HepG2 (cell line): ENCODE measurements at regions not wholly inside any gene's neighbourhood (a gene's known extent, or its start where the extent isn't known, plus 50 kb on each side); places are given as distances from the start of the nearest gene placed in this dataset.

Experiments used
- ATAC-seq: fragments of 200-7000 bp; cut with Tn5 transposase; 3 replicates; pipeline ENCODE4 v1.9.1; 2020; ENCODE audit warnings: mild to moderate bottlenecking, moderate library complexity
- BruUV-seq: library from RNA; stranded (reverse); fragments of 400-500 nt; replicated peaks from 2 replicates; lab custom pipeline; 2021; lab: Mats Ljungman, UMichigan
- CTCF ChIA-PET: fragments of 300-600 bp; formaldehyde crosslinking; extraction: SDS; loops from one replicate; lab custom pipeline; 2021; ENCODE audit warnings: low total read pairs, inconsistent platforms, low intra/inter-chr PET ratio; lab: Yijun Ruan, JAX
- POLR2A ChIA-PET: fragments of 350-600 bp; sonication (Branson Sonifier 250); formaldehyde crosslinking; loops from one replicate; lab custom pipeline; 2020; ENCODE audit warnings: antibody characterized with exemption, inconsistent platforms; lab: Yijun Ruan, JAX
- DNase-seq: peaks from one replicate; pipeline ENCODE4 v3.0.0-alpha.2; 2015; ENCODE audit warnings: low spot score
- FAIRE-seq: peaks from 3 replicates; lab custom pipeline; 2011; peaks lifted over from hg19 to GRCh38; lab: Jason Lieb, UNC
- H2AFZ ChIP-seq: one replicate; pipeline ENCODE4 v1.6.1; 2011; ENCODE audit warnings: low read length, inconsistent platforms
- H3K27ac ChIP-seq: fragments of 300-600 bp; 3 replicates; pipeline ENCODE4 v1.8.0; 2011; ENCODE audit warnings: mixed run types, mild to moderate bottlenecking, mixed read lengths, low read length, inconsistent platforms; ENCODE audit not compliant: insufficient read depth; ENCODE audit errors: extremely low read length
- H3K27me3 ChIP-seq, 2 experiments: fragments of 200-600 bp in 1 of 2; 2 replicates in 1 of 2; 3 replicates in 1 of 2; pipeline versions ENCODE4 v1.6.0 to v1.8.0; 2011; ENCODE audit warnings: low read length in 2 of 2, mild to moderate bottlenecking in 2 of 2, moderate library complexity in 2 of 2, inconsistent platforms in 1 of 2; ENCODE audit not compliant: insufficient read depth in 2 of 2, control insufficient read depth in 1 of 2
- H3K36me3 ChIP-seq, 2 experiments: fragments of 200-600 bp in 1 of 2; replicated peaks in 1 of 2; 2 replicates in 1 of 2; 3 replicates in 1 of 2; pipeline versions ENCODE4 v1.5.1 to v1.8.0; 2011; ENCODE audit warnings: low read length in 2 of 2, inconsistent platforms in 1 of 2; ENCODE audit not compliant: insufficient read depth in 2 of 2, control insufficient read depth in 1 of 2
- H3K4me1 ChIP-seq: 2 replicates; pipeline ENCODE4 v1.5.1; 2012; ENCODE audit warnings: low read length, inconsistent platforms; ENCODE audit not compliant: insufficient read depth
- H3K4me2 ChIP-seq: 2 replicates; pipeline ENCODE4 v1.6.0; 2011; ENCODE audit warnings: low read depth, low read length, inconsistent platforms
- H3K4me3 ChIP-seq, 3 experiments: fragments of 200-600 bp in 1 of 3; sonication (generic), shearing (Covaris generic) in 1 of 3; replicated peaks in 1 of 3; 2 replicates each; pipeline ENCODE4 v1.5.1; 2011 to 2016; ENCODE audit warnings: low read length in 3 of 3, inconsistent platforms in 2 of 3, low read depth in 2 of 3, mild to moderate bottlenecking in 2 of 3, control low read depth in 1 of 3, mixed read lengths in 1 of 3; ENCODE audit not compliant: insufficient read depth in 1 of 3
- H3K79me2 ChIP-seq: one replicate; pipeline ENCODE4 v1.6.1; 2011; ENCODE audit warnings: low read length, inconsistent platforms; ENCODE audit not compliant: insufficient read depth
- H3K9ac ChIP-seq: 2 replicates; pipeline ENCODE4 v1.6.0; 2011; ENCODE audit warnings: mild to moderate bottlenecking, low read depth, low read length, inconsistent platforms; ENCODE audit not compliant: insufficient read depth
- H3K9me3 ChIP-seq: 2 replicates; pipeline ENCODE4 v1.5.1; 2012; ENCODE audit warnings: mild to moderate bottlenecking, low read length
- H4K20me1 ChIP-seq: 2 replicates; pipeline ENCODE4 v1.6.0; 2011; ENCODE audit warnings: inconsistent platforms, mild to moderate bottlenecking, low read length, moderate library complexity; ENCODE audit not compliant: insufficient read depth
- ARNTL ChIP-seq: sonication (generic); formaldehyde crosslinking; IDR thresholded peaks from 2 replicates; pipeline ENCODE4 v1.4.0; 2020; ENCODE audit warnings: mild to moderate bottlenecking, missing genetic modification reagents
- CBX1 ChIP-seq: IDR thresholded peaks from one replicate; pipeline ENCODE4 v1.6.1; 2016; ENCODE audit warnings: antibody characterized with exemption, low read depth
- CTCF ChIP-seq: sonication (generic); formaldehyde crosslinking; IDR thresholded peaks from 2 replicates; pipeline ENCODE4 v1.5.0; 2020; ENCODE audit warnings: mild to moderate bottlenecking, missing genetic modification reagents, moderate library complexity
- GABPA ChIP-seq, 2 experiments: IDR thresholded peaks; 2 replicates each; pipeline ENCODE4 v1.6.1; 2011 to 2016; ENCODE audit warnings: low read depth in 2 of 2, low read length in 1 of 2, missing biosample characterization in 1 of 2, missing genetic modification characterization in 1 of 2
- GABPB1 ChIP-seq: IDR thresholded peaks from 2 replicates; pipeline ENCODE4 v1.6.1; 2016; ENCODE audit warnings: mild to moderate bottlenecking, missing genetic modification reagents, moderate library complexity, missing compliant biosample characterization
- MIXL1 ChIP-seq: IDR thresholded peaks from 2 replicates; pipeline ENCODE4 v1.6.1; 2016
- SOX13 ChIP-seq, 3 experiments: fragments of 450-650 bp in 1 of 3; sonication (generic) in 1 of 3; formaldehyde crosslinking in 1 of 3; IDR thresholded peaks in 2 of 3; conservative IDR thresholded peaks in 1 of 3; 2 replicates each; pipeline versions ENCODE4 v1.5.0 to v1.6.1; 2016 to 2020; ENCODE audit warnings: antibody characterized with exemption in 1 of 3, mild to moderate bottlenecking in 1 of 3, missing compliant biosample characterization in 1 of 3, missing genetic modification reagents in 1 of 3, moderate library complexity in 1 of 3
- WGBS: methylation state at CpG from one replicate; pipeline ENCODE4 v1.1.6; 2017; ENCODE audit warnings: low lambda C conversion rate; 5-methylcytosine and 5-hydroxymethylcytosine counted together
- in situ Hi-C: cut with HindIII; loops from 2 replicates; pipeline ENCODE4 v1.10.0; 2017; ENCODE audit warnings: low pct_unique_long_range_greater_than_20kb; ENCODE audit not compliant: extremely low pct_ligation_motif_present
- intact Hi-C: fragments of 100-400 bp; cut with micrococcal nuclease; formaldehyde crosslinking; loops from one replicate; pipeline ENCODE4 v1.10.0; 2022; ENCODE audit not compliant: unreplicated experiment
- TF ChIP-seq, protein P1 (sequence below): sonication (generic); formaldehyde crosslinking; IDR thresholded peaks from 2 replicates; pipeline ENCODE4 v1.4.0; 2020; ENCODE audit warnings: missing genetic modification reagents
- TF ChIP-seq, protein P2 (sequence below): sonication (generic); formaldehyde crosslinking; conservative IDR thresholded peaks from 2 replicates; pipeline ENCODE4 v1.4.0; 2020; ENCODE audit warnings: missing genetic modification reagents

DNA sequence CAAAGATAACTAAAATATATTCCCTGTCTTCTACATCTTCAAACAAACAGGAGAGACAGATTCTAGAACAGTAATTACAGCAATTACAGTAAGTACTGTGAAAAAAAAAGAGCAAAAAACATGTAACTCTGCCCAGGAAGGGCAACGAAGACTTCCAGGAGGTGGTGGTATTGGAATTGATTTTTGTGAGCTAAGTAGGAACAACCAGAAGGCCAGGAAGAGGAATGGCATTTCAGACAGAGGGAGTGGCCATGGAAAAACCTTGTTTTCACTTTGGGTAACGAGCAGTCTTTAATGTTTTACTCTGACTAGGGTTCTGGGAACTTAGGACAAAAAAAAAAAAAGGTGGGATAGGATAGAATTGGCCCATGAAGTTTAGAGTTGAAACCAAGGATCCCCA lies 196.3 kb upstream of the PLEKHG7 start:
- POLR2A ChIA-PET: interaction anchor here (1.4 kb wide), 1 partner anchor 37 kb away, joined by 3 read pairs; no protein-coding TSS in a partner anchor
- no peak overlapping the region for H2AFZ ChIP-seq
- peaks cover 0 to 4% of the 10 kb centered on the region in 2 experiments; a peak in 1 of 5 replicates for H3K27me3 ChIP-seq
- no peak for DNase-seq
- peaks cover 53% of the 10 kb centered on the region for H3K4me1 ChIP-seq
- intact Hi-C loops (no loop called here), in situ Hi-C loops (no loop called here)
- H3K4me2 ChIP-seq: no peak overlapping the region
- H3K36me3 ChIP-seq: no peaks in the 10 kb centered on the region
- H3K9ac ChIP-seq: no peak overlapping the region
- no TSS peak for BruUV-seq
- TF ChIP-seq CTCF (CRISPR knock-in tag) (0 out of 2 replicates have a peak, but pooled peaks have one; percentile 4), ARNTL (CRISPR knock-in tag) (no peak)
- no peak overlapping the region for H3K27ac ChIP-seq
- FAIRE-seq: no peak
- H3K4me3 ChIP-seq: no peak overlapping the region
- WGBS: 28% methylated on average over 2 of the region's 2 CpGs
- ATAC-seq: no peak
- H4K20me1 ChIP-seq: no peaks in the 10 kb centered on the region
- no peaks in the 10 kb centered on the region for H3K79me2 ChIP-seq
- CTCF ChIA-PET: no interaction called here
- no peaks in the 10 kb centered on the region for H3K9me3 ChIP-seq

DNA sequence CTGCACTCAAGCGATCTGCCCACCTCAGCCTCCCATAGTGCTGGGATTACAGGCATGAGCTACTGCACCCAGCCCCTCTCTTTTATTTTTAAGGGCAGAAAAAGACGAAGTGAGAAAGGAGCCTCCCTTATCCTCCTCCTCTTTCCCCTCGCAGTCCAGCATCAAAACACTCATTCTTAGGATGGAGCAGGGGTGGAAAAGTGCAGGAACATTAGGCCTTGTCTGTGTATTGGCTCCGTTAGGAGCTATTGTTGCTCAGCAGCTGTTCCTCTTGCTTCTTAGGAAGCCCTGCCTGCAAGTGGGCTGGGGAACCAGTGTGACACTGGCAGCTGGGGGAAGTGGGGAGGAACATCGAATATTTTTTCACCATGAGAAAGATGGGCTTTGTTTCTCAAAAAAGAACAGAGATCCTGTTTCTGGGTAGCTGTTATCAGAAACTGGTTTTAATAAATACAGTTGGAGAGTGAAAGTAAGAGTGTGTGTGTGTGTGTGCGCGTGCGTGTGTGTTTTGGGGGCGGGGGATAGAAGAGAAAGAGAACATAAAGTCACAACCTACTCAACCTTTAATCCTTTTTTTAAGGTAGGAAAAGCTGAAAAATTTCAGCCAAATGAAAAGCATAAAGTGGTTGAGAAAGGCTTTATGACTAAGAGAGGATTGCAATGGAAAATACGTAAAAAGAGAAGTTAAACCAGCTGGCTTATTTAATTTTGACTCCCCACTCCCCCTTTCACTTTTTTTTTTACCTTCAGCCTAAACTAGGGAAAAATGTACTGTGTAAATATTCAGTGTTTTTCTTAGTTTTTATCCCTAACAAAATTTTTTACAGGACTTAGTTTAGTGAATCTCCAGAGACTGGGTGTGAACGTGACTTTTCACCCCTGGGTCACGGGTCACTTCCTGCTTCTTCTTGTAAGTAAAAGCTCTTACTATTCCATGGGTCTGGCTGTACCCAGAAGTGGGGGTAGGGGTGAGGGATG lies 197.2 kb upstream of the PLEKHG7 start:
- Histone ChIP-seq H3K4me2 (peak overlapping the region; percentile 94), H2AFZ (peak overlapping the region; percentile 51), H3K79me2 (no peaks in the 10 kb centered on the region), H4K20me1 (no peaks in the 10 kb centered on the region), H3K27ac (peak overlapping the region; percentile 58), H3K9ac (peak overlapping the region; percentile 7; the same call in 1 of the 2 replicates), H3K9me3 (no peaks in the 10 kb centered on the region), H3K4me3 (peak overlapping the region; percentile 37 to 67 (median 55)), H3K27me3 (peaks cover 0 to 4% of the 10 kb centered on the region in 2 experiments; a peak in 1 of 5 replicates), H3K4me1 (peaks cover 53% of the 10 kb centered on the region), H3K36me3 (no peaks in the 10 kb centered on the region)
- ATAC-seq (peak; percentile 24; the same call in 1 of the 3 replicates), DNase-seq (no peak), FAIRE-seq (no peak)
- in situ Hi-C loops (no loop called here), intact Hi-C loops (no loop called here)
- 23% methylated on average over 12 of the region's 12 CpGs for WGBS
- ChIA-PET POLR2A (interaction anchor here (0.7 to 3.8 kb wide), 4 partner anchors 38 to 522 kb away, joined by 3 to 40 read pairs (median 10); partner anchors contain the start of gene BTG1), CTCF (no interaction called here)
- no TSS peak for BruUV-seq
- TF ChIP-seq, protein P1, sequence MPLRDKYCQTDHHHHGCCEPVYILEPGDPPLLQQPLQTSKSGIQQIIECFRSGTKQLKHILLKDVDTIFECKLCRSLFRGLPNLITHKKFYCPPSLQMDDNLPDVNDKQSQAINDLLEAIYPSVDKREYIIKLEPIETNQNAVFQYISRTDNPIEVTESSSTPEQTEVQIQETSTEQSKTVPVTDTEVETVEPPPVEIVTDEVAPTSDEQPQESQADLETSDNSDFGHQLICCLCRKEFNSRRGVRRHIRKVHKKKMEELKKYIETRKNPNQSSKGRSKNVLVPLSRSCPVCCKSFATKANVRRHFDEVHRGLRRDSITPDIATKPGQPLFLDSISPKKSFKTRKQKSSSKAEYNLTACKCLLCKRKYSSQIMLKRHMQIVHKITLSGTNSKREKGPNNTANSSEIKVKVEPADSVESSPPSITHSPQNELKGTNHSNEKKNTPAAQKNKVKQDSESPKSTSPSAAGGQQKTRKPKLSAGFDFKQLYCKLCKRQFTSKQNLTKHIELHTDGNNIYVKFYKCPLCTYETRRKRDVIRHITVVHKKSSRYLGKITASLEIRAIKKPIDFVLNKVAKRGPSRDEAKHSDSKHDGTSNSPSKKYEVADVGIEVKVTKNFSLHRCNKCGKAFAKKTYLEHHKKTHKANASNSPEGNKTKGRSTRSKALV: 0 out of 2 replicates have a peak, but pooled peaks have one; percentile 20
- TF ChIP-seq GABPB1 (CRISPR knock-in tag) (peak; percentile 51; the same call in 1 of the 2 replicates), GABPA (IDR thresholded peaks at IDR 0.05; ENCODE audit: low read depth, low read length) (no peak), GABPA (CRISPR knock-in tag; IDR thresholded peaks at IDR 0.05; ENCODE audit: low read depth) (peak; percentile 53), CBX1 (peak; percentile 4), MIXL1 (CRISPR knock-in tag) (no peak), SOX13 (IDR thresholded peaks at IDR 0.05) (no peak), SOX13 (CRISPR knock-in tag; conservative IDR thresholded peaks at IDR 0.05 in 1 of 2, IDR thresholded peaks at IDR 0.05 in 1 of 2) (no peak)
- TF ChIP-seq, protein P2, sequence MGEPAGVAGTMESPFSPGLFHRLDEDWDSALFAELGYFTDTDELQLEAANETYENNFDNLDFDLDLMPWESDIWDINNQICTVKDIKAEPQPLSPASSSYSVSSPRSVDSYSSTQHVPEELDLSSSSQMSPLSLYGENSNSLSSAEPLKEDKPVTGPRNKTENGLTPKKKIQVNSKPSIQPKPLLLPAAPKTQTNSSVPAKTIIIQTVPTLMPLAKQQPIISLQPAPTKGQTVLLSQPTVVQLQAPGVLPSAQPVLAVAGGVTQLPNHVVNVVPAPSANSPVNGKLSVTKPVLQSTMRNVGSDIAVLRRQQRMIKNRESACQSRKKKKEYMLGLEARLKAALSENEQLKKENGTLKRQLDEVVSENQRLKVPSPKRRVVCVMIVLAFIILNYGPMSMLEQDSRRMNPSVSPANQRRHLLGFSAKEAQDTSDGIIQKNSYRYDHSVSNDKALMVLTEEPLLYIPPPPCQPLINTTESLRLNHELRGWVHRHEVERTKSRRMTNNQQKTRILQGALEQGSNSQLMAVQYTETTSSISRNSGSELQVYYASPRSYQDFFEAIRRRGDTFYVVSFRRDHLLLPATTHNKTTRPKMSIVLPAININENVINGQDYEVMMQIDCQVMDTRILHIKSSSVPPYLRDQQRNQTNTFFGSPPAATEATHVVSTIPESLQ: no peak
